OCI-M2 (cell line): ENCODE measurements at regions not wholly inside any gene's neighbourhood (a gene's known extent, or its start where the extent isn't known, plus 50 kb on each side); places are given as distances from the start of the nearest gene placed in this dataset.

Experiments
- DNase-seq: peaks from one replicate; lab custom pipeline; 2025; ENCODE audit not compliant: unreplicated experiment; lab: John Stamatoyannopoulos, UW

GRCh38 chr14:100658181-100658886 lies 68.4 kb upstream of the DLK1 start:
- no peak for DNase-seq

- DNase-seq, result no peak
These were observed 67.2 kb upstream of the DLK1 start for GRCh38 chr14:100659345-100660001.

DNA sequence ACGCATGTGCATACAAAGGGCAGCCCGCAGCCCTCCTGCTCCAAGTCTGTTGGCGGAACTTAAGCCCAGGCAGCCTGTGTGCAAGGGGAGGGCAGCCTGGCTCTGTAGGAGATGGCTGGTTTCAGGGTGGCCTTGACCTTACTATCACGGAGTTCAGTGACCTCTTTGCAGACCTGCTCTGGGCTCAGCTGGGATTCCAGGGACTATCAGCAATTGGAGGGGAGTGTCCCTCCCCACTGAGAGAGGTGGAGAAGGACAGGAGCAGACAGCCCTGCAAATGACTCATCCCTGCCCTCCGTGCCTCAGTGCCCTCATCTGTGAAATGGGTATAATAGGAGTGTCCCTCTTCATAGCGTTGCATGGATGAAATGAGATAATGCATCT lies 66.2 kb upstream of the DLK1 start:
- DNase-seq, result no peak

GRCh38 chr14:100660882-100661635 lies 65.6 kb upstream of the DLK1 start:
- DNase-seq, result no peak

DNA sequence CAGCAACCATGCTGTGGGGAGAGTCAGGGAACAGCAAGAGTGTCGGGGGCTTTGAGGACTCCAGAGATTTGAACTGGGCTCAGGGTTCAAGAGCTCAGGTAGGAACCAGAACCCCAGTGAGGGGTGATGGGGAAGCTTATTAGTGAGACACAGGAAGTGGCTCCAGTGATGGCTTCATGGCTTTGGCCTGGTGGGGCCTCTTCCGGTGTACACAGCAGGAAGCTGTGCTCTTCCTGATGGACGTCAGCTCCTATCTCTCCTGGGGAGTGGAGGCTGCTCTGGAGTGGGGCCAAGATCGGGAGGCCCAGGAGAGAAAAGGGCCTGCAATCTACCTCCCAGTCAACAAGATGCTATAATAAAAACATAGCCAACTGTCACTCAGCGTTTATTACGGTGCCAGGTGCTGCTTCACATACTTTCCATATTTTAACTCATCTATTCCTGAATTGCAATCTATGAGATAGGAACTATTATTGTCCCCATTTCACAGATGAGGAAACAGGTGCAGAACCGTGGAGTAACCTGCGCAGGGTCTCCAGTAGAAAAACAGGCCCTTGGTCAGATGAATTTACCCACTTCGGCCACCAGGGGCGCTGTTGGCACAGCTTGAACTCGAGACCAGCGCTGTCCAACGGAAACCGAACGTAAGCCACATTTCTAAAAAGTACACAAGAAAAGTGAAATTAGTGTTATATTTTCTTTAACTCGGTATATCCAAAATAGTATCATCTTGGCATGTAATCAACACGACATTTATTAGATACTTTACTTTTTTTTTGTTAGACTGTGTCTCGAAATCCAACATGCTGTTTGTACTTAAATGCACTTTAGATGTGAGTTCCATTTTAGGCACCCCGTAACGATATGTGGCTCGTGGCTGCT lies 63.6 kb upstream of the DLK1 start:
- DNase-seq, result no peak

- no peak for DNase-seq
These were observed 63.0 kb upstream of the DLK1 start for GRCh38 chr14:100663761-100664052.

GRCh38 chr14:100664231-100664630 lies 62.5 kb upstream of the DLK1 start:
- no peak for DNase-seq

- DNase-seq, result no peak
These were observed 61.7 kb upstream of the DLK1 start for GRCh38 chr14:100664841-100665510.

GRCh38 chr14:100665511-100666032 lies 61.1 kb upstream of the DLK1 start:
- no peak for DNase-seq

GRCh38 chr14:100666403-100666802 lies 60.3 kb upstream of the DLK1 start:
- no peak for DNase-seq

DNA sequence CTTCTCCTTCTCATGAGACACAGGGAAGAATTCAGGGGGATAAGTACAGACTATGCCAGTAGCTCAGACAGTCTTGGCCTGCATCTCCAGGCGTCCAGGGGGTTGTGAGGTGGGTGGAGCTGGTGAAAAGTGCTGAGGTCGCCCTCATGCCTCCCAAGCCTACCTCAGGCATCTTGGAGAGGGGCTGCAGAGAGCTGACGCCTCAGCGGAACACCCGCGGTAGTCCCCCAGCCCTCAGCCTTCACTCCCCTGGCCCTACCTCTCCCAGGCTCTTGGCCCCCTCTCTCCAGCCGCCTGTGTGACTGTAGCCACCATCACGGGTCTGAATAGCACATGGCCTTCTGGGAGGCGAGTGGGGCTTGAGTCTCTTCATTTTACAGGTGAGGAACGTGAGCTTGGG lies 59.8 kb upstream of the DLK1 start:
- no peak for DNase-seq

- DNase-seq, result no peak
These were observed 59.0 kb upstream of the DLK1 start for GRCh38 chr14:100667656-100668055.

GRCh38 chr14:100668352-100668751 lies 58.3 kb upstream of the DLK1 start:
- no peak for DNase-seq

- DNase-seq, result no peak
These were observed 57.7 kb upstream of the DLK1 start for GRCh38 chr14:100669011-100669412.

GRCh38 chr14:100669468-100669867 lies 57.2 kb upstream of the DLK1 start:
- DNase-seq, result peak; percentile 80

GRCh38 chr14:100670017-100670752 lies 56.5 kb upstream of the DLK1 start:
- no peak for DNase-seq

- DNase-seq, result no peak
These were observed 56.0 kb upstream of the DLK1 start for GRCh38 chr14:100670753-100671049.

DNA sequence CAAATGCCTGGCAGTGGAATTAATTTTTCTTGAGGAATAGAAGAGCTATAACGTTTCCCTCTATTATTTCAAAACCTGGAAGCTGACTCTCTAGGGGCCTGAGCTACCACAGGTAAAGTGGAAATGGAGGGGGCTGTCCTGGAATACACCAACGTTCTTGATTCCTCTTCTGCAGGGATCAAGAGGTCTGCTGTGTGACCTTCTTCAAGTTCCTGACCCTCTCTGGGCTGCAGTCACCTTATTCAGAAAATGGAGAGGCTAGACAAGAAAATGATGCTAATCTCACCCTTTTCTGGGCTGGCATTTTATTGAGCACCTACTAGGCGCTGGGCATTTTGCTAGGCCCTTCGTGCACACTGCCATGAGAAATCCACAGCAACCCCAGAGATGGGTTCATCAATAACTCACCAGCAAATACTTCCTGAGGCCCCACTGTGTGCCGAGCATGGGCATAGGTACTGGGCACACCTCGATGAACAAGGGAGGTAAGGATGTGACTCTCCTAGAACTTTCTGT lies 55.2 kb upstream of the DLK1 start:
- DNase-seq, result no peak

GRCh38 chr14:100671906-100672305 lies 54.8 kb upstream of the DLK1 start:
- no peak for DNase-seq
